GM23338 (cell line): ENCODE measurements at regions not wholly inside any gene's neighbourhood (a gene's known extent, or its start where the extent isn't known, plus 50 kb on each side); places are given as distances from the start of the nearest gene placed in this dataset.

Experiments used
- ATAC-seq: fragments of 200-7000 bp; cut with Tn5 transposase; 3 replicates; pipeline ENCODE4 v1.9.1; 2020
- DNase-seq: peaks from one replicate; pipeline ENCODE4 v3.0.0-alpha.2; 2015; ENCODE audit warnings: low spot score
- H2AFZ ChIP-seq: fragments of 200-600 bp; sonication (generic); 2 replicates; pipeline ENCODE4 v1.8.0; 2016; ENCODE audit warnings: antibody characterized with exemption, mild to moderate bottlenecking, moderate library complexity
- H3F3A ChIP-seq: fragments of 200-600 bp; sonication (generic); replicated peaks from 2 replicates; pipeline ENCODE4 v1.8.0; 2017; ENCODE audit warnings: antibody characterized with exemption, mixed run types, low read depth
- H3K27ac ChIP-seq: fragments of 200-600 bp; sonication (generic); 2 replicates; pipeline ENCODE4 v1.6.1; 2016; ENCODE audit warnings: low read depth
- H3K27me3 ChIP-seq: fragments of 200-600 bp; sonication (generic); 2 replicates; pipeline ENCODE4 v1.8.0; 2016; ENCODE audit warnings: mild to moderate bottlenecking, mixed run types, moderate library complexity; ENCODE audit not compliant: insufficient read depth
- H3K36me3 ChIP-seq: fragments of 200-600 bp; sonication (generic); 2 replicates; pipeline ENCODE4 v1.8.0; 2016; ENCODE audit warnings: mild to moderate bottlenecking; ENCODE audit not compliant: insufficient read depth
- H3K4me1 ChIP-seq: fragments of 200-600 bp; sonication (generic); 2 replicates; pipeline ENCODE4 v1.8.0; 2016; ENCODE audit warnings: mild to moderate bottlenecking, moderate library complexity; ENCODE audit not compliant: insufficient read depth
- H3K4me2 ChIP-seq: fragments of 200-600 bp; sonication (generic); 2 replicates; pipeline ENCODE4 v1.7.1; 2017; ENCODE audit warnings: mixed run types
- H3K4me3 ChIP-seq: fragments of 200-600 bp; sonication (generic); 2 replicates; pipeline ENCODE4 v1.6.1; 2016; ENCODE audit warnings: mixed run types
- H3K79me2 ChIP-seq: fragments of 200-600 bp; sonication (generic); replicated peaks from 2 replicates; pipeline ENCODE4 v1.8.0; 2017; ENCODE audit warnings: mild to moderate bottlenecking; ENCODE audit not compliant: insufficient read depth
- H3K9me2 ChIP-seq: fragments of 200-600 bp; sonication (generic); 2 replicates; pipeline ENCODE4 v1.8.0; 2017; ENCODE audit not compliant: insufficient read depth
- H4K20me1 ChIP-seq: fragments of 200-600 bp; sonication (generic); replicated peaks from 2 replicates; pipeline ENCODE4 v1.8.0; 2017; ENCODE audit warnings: mild to moderate bottlenecking; ENCODE audit not compliant: insufficient read depth
- H3K27ac Mint-ChIP-seq: 2 replicates; pipeline ENCODE4 v1.8.0; 2020; ENCODE audit warnings: inconsistent platforms, mild to moderate bottlenecking, moderate library complexity, mixed read lengths
- H3K27me3 Mint-ChIP-seq: 3 replicates; pipeline ENCODE4 v1.8.0; 2022; ENCODE audit warnings: low read depth, mild to moderate bottlenecking, moderate library complexity, mixed read lengths, inconsistent platforms; ENCODE audit not compliant: insufficient read depth, poor library complexity
- H3K36me3 Mint-ChIP-seq: 3 replicates; pipeline ENCODE4 v1.8.0; 2021; ENCODE audit warnings: low read depth, mild to moderate bottlenecking, inconsistent platforms, moderate library complexity, mixed read lengths
- H3K4me1 Mint-ChIP-seq: 3 replicates; pipeline ENCODE4 v1.8.0; 2020; ENCODE audit warnings: mild to moderate bottlenecking, inconsistent platforms, mixed read lengths
- H3K4me3 Mint-ChIP-seq: 3 replicates; pipeline ENCODE4 v1.8.0; 2021; ENCODE audit warnings: moderate library complexity, mild to moderate bottlenecking, inconsistent platforms, mixed read lengths
- H3K9me3 Mint-ChIP-seq: 3 replicates; pipeline ENCODE4 v1.8.0; 2020; ENCODE audit warnings: moderate library complexity, mild to moderate bottlenecking, inconsistent platforms, mixed read lengths
- CREB1 ChIP-seq: fragments of 250-450 bp; sonication (Bioruptor Pico); IDR thresholded peaks from 2 replicates; pipeline ENCODE4 v1.5.0; 2020; ENCODE audit warnings: low read depth, mild to moderate bottlenecking, moderate library complexity
- CTCF ChIP-seq, 2 experiments: fragments of 200-600 bp in 1 of 2; sonication (generic) in 1 of 2; conservative IDR thresholded peaks; 2 replicates each; pipeline versions ENCODE4 v1.5.1 to v1.6.1; 2016 to 2017; ENCODE audit warnings: antibody characterized with exemption in 2 of 2, low read depth in 2 of 2, mild to moderate bottlenecking in 2 of 2, moderate library complexity in 1 of 2
- ETS1 ChIP-seq: IDR thresholded peaks from 2 replicates; pipeline ENCODE4 v1.6.1; 2016; ENCODE audit warnings: antibody characterized with exemption
- EZH2phosphoT487 ChIP-seq: fragments of 200-600 bp; sonication (generic); IDR thresholded peaks from one replicate; pipeline ENCODE4 v1.8.1; 2018; ENCODE audit warnings: antibody characterized with exemption; ENCODE audit not compliant: unreplicated experiment
- JUNB ChIP-seq: IDR thresholded peaks from one replicate; pipeline ENCODE4 v1.6.1; 2016; ENCODE audit warnings: antibody characterized with exemption; ENCODE audit not compliant: unreplicated experiment
- POLR2AphosphoS5 ChIP-seq: IDR thresholded peaks from 2 replicates; pipeline ENCODE4 v1.6.1; 2016; ENCODE audit warnings: antibody characterized with exemption, low read depth
- REST ChIP-seq: IDR thresholded peaks from one replicate; pipeline ENCODE4 v1.6.1; 2018; ENCODE audit warnings: antibody characterized with exemption; ENCODE audit not compliant: unreplicated experiment
- ZNF114 ChIP-seq: fragments of 250-450 bp; sonication (Bioruptor Pico); IDR thresholded peaks from 2 replicates; pipeline ENCODE4 v1.5.0; 2020; ENCODE audit warnings: mild to moderate bottlenecking, moderate library complexity
- ZNF331 ChIP-seq: fragments of 250-450 bp; sonication (Bioruptor Pico); IDR thresholded peaks from 2 replicates; pipeline ENCODE4 v1.5.0; 2020; ENCODE audit warnings: low read depth, mild to moderate bottlenecking, moderate library complexity

- Histone ChIP-seq H3F3A (no peaks in the 10 kb centered on the region), H3K9me2 (no peaks in the 10 kb centered on the region), H3K36me3 (no peaks in the 10 kb centered on the region), H2AFZ (no peak overlapping the region), H3K27ac (no peak overlapping the region), H3K27me3 (no peaks in the 10 kb centered on the region), H4K20me1 (no peaks in the 10 kb centered on the region), H3K4me2 (no peak overlapping the region), H3K4me3 (no peak overlapping the region), H3K4me1 (no peaks in the 10 kb centered on the region), H3K79me2 (no peaks in the 10 kb centered on the region)
- TF ChIP-seq CREB1 (CRISPR knock-in tag) (no peak), ETS1 (no peak), CTCF (conservative IDR thresholded peaks at IDR 0.05; ENCODE audit: low read depth in 2 of 2) (no peak), POLR2AphosphoS5 (no peak), ZNF114 (no peak), EZH2phosphoT487 (no peak), REST (no peak)
- Mint-ChIP-seq H3K27me3 (no peaks in the 10 kb centered on the region), H3K27ac (no peak overlapping the region), H3K36me3 (no peaks in the 10 kb centered on the region), H3K4me3 (no peak overlapping the region), H3K4me1 (no peaks in the 10 kb centered on the region), H3K9me3 (peaks cover 4% of the 10 kb centered on the region; the same call in 2 of the 3 replicates)
- no peak for ATAC-seq
- DNase-seq: no peak
These were observed 980.1 kb upstream of the TYRP1 start for GRCh38 chr9:11713077-11713476.

- Histone ChIP-seq H3K4me2 (no peak overlapping the region), H3K9me2 (no peaks in the 10 kb centered on the region), H3K4me3 (no peak overlapping the region), H3K36me3 (no peaks in the 10 kb centered on the region), H3K4me1 (no peaks in the 10 kb centered on the region), H3K27ac (no peak overlapping the region), H2AFZ (no peak overlapping the region), H4K20me1 (no peaks in the 10 kb centered on the region), H3F3A (no peaks in the 10 kb centered on the region), H3K79me2 (no peaks in the 10 kb centered on the region), H3K27me3 (no peaks in the 10 kb centered on the region)
- Mint-ChIP-seq H3K9me3 (no peaks in the 10 kb centered on the region), H3K36me3 (no peaks in the 10 kb centered on the region; the same call in 2 of the 3 replicates), H3K4me3 (no peak overlapping the region), H3K27me3 (peaks cover 2% of the 10 kb centered on the region), H3K27ac (no peak overlapping the region), H3K4me1 (no peaks in the 10 kb centered on the region)
- DNase-seq: no peak
- ATAC-seq: no peak
- TF ChIP-seq ZNF331 (CRISPR knock-in tag) (no peak), JUNB (no peak), CTCF (conservative IDR thresholded peaks at IDR 0.05; ENCODE audit: low read depth in 2 of 2) (no peak), REST (no peak), EZH2phosphoT487 (no peak), POLR2AphosphoS5 (no peak)
These were observed 970.2 kb upstream of the TYRP1 start for GRCh38 chr9:11722957-11723356.
